AG10803 (cell line): ENCODE measurements at regions not wholly inside any gene's neighbourhood (a gene's known extent, or its start where the extent isn't known, plus 50 kb on each side); places are given as distances from the start of the nearest gene placed in this dataset.

Experiments
- DNase-seq: peaks from one replicate; pipeline ENCODE4 v3.0.0; 2010; ENCODE audit warnings: low read depth
- H3K4me3 ChIP-seq: 2 replicates; pipeline ENCODE4 v1.5.1; 2011; ENCODE audit warnings: mild to moderate bottlenecking, low read length, control low read depth
- TF ChIP-seq, protein P1 (sequence below): conservative IDR thresholded peaks from 2 replicates; pipeline ENCODE4 v1.5.1; 2011; ENCODE audit warnings: mild to moderate bottlenecking, low read length, control low read depth, inconsistent platforms

DNA sequence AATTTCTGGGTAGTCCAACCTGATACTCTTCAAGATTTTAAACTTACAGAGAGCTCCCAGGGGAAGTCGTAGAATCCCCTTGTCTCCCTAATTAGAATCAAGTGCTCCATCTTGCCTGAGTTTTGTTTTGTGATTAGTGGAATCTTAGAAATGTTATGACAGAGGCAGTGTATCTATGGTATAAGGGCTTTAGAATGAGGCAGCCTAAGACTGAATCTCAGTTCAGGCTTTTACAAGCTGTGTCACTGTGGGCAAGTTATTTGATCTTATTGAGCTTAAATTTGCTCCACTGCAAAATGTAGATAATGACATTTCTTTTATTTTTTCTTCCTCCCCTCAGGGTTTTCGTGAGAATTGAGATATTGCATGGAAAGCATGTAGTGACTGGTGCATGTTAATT lies 215.5 kb downstream of the POSTN start:
- H3K4me3 ChIP-seq, result no peak overlapping the region
- DNase-seq, result no peak
- TF ChIP-seq, protein P1, sequence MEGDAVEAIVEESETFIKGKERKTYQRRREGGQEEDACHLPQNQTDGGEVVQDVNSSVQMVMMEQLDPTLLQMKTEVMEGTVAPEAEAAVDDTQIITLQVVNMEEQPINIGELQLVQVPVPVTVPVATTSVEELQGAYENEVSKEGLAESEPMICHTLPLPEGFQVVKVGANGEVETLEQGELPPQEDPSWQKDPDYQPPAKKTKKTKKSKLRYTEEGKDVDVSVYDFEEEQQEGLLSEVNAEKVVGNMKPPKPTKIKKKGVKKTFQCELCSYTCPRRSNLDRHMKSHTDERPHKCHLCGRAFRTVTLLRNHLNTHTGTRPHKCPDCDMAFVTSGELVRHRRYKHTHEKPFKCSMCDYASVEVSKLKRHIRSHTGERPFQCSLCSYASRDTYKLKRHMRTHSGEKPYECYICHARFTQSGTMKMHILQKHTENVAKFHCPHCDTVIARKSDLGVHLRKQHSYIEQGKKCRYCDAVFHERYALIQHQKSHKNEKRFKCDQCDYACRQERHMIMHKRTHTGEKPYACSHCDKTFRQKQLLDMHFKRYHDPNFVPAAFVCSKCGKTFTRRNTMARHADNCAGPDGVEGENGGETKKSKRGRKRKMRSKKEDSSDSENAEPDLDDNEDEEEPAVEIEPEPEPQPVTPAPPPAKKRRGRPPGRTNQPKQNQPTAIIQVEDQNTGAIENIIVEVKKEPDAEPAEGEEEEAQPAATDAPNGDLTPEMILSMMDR, result no peak

DNA sequence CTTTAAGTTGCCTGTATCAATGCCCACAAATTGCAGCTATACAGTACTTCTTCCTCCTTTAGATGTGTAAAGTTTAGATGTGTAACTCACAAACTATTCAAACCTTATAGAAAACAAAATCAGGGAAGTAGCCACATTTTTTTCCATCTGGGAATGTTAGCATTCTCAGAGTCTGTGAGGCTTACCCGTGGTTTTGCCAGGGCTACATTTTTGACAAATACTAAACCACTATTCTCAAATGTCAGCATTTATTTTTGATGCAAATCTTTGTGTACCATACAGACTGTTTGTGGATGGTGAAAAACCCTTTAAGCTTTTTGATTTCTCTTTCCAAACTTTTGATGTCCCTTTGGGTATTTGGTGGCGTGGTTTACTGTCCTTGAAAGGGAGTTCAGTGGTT lies 216.4 kb downstream of the POSTN start:
- peak; percentile 22 for DNase-seq
- TF ChIP-seq, protein P1, result no peak
- H3K4me3 ChIP-seq, result no peak overlapping the region

DNA sequence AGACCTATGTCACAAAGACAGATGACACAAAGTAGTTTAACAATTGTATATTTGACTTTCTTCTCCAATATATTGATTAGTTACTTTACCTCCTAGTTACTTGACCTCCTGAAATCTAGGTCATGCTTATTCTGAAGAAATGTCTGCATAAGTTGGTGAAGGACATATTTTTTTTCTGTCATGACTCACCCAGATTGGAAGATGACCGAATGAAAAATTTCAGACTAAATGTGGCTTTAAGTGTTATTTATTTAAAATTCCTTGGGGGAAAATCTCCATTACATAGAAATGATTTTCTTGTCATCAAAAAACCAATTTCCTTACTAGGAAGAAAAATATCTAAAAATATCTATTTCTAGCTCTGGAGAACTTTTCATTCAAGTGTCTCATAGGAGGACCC lies 217.1 kb downstream of the POSTN start:
- H3K4me3 ChIP-seq, result no peak overlapping the region

DNA sequence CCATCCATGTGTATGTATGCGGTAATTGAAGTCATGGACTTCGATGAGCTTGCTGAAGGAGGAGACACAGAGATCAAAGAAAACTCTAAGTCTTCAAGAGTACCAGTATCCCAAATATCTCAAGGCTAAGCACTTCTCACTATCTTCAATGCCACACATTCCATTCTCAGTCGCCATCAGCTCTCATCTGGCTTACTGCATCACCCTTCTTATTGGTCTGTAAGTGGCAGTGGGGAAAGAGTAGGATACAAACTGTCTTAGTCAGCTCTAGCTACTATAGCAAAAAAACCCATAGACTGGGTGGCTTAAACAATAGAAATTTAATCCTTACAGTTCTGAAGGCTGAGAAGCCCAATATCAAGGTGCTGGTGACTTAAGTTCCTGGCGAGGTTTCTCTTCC lies 218.7 kb downstream of the POSTN start:
- TF ChIP-seq, protein P1, result no peak
- no peak for DNase-seq

More for the DNA sequence above, 217.1 kb downstream of the POSTN start:
- no peak for DNase-seq
- TF ChIP-seq, protein P1, result no peak

DNA sequence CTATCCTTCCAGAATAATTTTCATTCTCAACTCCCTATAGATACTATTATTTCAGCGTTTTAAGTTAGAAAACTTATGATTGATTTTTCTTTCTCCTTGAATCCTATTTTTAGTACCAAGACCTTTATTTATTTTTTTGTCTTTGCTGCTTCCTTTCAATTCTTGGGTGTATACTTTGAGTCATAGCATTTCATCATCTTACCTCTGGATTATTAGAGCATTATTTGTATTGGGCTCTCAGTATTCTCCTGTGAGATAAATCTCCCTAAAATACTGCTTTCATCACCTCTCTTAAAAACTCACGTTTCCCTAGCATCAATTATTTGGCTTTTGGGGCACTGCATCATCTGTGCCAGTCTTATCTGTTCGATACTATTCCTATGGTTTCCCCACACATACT lies 222.8 kb downstream of the POSTN start:
- TF ChIP-seq, protein P1, result no peak
- no peak for DNase-seq
- H3K4me3 ChIP-seq, result no peak overlapping the region

More for the DNA sequence above, 218.7 kb downstream of the POSTN start:
- no peak overlapping the region for H3K4me3 ChIP-seq

DNA sequence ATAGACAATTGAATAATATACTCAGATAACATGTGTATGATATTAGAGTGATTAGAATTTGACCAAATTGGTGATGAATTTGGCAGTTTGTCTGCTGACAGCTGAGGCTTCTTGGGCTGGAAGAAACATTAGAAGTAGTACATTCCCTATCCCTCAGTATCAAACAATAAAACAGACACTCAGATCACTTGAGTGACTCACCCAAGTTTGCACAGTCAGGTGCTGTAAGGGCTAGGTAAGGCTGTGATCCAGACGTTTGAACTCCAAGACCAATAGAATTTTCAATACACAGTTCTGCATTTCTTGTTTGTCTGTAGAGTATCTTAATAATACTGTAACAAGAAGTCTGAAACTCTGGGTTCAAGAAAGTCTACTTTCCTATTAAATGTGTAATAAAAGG lies 223.5 kb downstream of the POSTN start:
- DNase-seq, result no peak
- no peak overlapping the region for H3K4me3 ChIP-seq
- TF ChIP-seq, protein P1, result no peak

DNA sequence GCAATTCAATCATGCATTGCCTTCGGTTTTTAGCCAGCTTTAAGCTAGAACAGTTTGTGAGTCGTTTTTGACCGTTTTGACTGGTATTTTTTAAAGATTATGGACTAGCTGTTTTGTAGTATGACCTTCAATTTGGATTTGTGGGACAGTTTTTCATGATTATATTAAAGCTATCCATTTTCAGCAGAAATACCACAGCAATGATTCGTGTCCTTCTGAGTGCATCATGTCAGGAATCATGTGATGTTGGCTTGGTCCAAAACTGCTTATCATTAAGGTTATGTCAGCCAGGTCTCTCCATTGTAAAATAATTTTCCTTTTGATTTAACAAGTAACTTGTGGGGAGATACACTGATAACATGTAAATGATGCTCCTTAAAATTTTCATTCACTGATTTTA lies 229.0 kb downstream of the POSTN start:
- DNase-seq, result no peak
- TF ChIP-seq, protein P1, result no peak

More for the DNA sequence above, 229.0 kb downstream of the POSTN start:
- H3K4me3 ChIP-seq, result no peak overlapping the region
